ENCODE measurements at regions not wholly inside any gene's neighbourhood (a gene's known extent, or its start where the extent isn't known, plus 50 kb on each side); places are given as distances from the start of the nearest gene placed in this dataset.
"Not testable (repeated sequence)": the region's sequence is repeated elsewhere in the genome, so short reads cannot be mapped to it uniquely, and the experiment has no call there.

DNA sequence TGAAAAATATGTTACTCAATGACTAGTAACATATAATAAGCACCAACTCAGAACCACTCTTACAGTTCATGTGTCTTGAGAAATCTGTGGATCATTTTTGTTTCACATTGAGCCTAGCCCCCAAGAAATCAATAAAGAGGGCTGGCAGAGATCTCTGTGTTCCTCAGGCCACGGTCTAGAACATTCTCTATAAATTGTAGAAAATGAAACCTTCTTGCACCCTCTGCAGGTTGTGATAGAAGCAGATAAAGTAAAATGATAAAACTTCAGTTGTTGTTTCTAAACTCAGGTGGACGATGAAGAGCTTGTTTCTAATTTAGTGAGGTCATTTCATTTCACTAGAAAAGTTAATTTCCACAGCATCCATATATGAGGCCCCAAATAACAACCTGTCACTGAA lies 182.7 kb downstream of the KIT start:
- TF ChIP-seq, protein P1, sequence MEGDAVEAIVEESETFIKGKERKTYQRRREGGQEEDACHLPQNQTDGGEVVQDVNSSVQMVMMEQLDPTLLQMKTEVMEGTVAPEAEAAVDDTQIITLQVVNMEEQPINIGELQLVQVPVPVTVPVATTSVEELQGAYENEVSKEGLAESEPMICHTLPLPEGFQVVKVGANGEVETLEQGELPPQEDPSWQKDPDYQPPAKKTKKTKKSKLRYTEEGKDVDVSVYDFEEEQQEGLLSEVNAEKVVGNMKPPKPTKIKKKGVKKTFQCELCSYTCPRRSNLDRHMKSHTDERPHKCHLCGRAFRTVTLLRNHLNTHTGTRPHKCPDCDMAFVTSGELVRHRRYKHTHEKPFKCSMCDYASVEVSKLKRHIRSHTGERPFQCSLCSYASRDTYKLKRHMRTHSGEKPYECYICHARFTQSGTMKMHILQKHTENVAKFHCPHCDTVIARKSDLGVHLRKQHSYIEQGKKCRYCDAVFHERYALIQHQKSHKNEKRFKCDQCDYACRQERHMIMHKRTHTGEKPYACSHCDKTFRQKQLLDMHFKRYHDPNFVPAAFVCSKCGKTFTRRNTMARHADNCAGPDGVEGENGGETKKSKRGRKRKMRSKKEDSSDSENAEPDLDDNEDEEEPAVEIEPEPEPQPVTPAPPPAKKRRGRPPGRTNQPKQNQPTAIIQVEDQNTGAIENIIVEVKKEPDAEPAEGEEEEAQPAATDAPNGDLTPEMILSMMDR (IDR thresholded peaks at IDR 0.05; ENCODE audit: control insufficient read depth, extremely low read depth, insufficient read depth) = 0 out of 2 replicates have a peak, but pooled peaks have one; percentile 8
- no peak overlapping the region for H3K4me3 ChIP-seq (ENCODE audit: low read depth, low read length)
- no peak for DNase-seq (ENCODE audit: low read depth)

DNA sequence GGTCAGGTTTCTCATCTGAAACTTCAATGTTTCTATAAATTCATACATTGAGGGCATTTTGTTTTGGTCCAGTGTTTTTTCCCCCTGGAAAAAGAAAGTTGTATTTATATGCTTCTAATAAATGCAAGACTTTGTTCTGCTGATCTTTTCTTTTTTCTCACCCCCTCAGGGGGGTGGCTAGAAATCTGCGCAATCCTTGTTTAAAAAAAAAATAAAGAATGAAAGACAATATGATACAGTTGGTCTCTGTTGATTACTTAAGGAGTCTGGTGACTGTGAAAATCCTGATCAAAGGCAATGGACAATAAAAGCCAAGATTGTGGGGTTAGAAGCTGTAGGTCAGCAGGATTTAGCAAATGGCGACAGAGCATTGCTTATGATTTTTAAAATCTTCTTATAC lies 180.5 kb downstream of the KIT start:
- H3K4me3 ChIP-seq (ENCODE audit: low read depth, low read length) = no peak overlapping the region
- TF ChIP-seq, protein P1 (IDR thresholded peaks at IDR 0.05; ENCODE audit: control insufficient read depth, extremely low read depth, insufficient read depth) = no peak
- DNase-seq (ENCODE audit: low read depth) = no peak

DNA sequence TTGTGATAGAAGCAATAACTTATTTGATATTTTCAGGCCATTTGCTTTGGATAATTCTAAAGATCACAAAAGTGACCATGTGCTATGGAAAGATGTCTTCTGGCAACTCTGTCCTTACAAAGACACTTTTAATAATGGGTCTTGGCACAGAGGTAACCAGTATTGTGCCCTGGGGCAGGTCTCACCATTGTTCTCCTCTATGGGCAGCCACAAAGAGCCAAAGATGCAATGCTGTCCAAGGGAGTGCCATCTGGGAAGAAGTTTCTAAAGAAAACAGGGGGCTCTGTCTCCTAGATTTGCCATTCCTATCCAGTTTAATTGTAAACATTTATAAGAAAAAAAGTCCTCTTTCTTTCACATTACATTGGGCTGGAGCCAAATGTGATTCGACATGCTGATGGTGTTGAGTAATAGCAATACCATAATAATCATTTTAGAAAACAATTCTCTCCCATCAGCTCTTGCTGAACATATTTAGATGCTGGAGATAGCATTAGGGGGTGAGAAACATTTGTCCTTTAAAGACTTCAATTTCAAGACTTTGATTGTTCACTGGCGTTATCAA lies 179.9 kb downstream of the KIT start:
- no peak overlapping the region for H3K4me3 ChIP-seq (ENCODE audit: low read depth, low read length)
- TF ChIP-seq, protein P1 (IDR thresholded peaks at IDR 0.05; ENCODE audit: control insufficient read depth, extremely low read depth, insufficient read depth) = no peak
- no peak for DNase-seq (ENCODE audit: low read depth)

DNA sequence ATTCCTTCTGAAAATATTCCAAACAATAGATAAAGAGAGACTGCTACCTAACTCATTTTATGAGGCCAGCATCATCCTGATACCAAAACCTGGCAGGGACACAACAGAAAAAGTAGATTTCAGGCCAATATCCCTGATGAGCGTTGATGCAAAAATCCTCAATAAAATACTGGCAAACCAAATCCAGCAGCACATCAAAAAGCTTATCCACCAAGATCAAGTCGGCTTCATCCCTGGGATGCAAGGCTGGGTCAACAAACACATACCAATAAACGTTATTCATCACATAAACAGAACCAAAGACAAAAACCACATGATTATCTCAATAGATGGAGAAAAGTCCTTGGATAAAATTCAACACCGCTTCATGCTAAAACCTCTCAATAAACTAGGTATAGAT lies 170.6 kb downstream of the KIT start:
- DNase-seq (ENCODE audit: low read depth); H3K4me3 ChIP-seq (ENCODE audit: low read depth, low read length): not testable (repeated sequence)

DNA sequence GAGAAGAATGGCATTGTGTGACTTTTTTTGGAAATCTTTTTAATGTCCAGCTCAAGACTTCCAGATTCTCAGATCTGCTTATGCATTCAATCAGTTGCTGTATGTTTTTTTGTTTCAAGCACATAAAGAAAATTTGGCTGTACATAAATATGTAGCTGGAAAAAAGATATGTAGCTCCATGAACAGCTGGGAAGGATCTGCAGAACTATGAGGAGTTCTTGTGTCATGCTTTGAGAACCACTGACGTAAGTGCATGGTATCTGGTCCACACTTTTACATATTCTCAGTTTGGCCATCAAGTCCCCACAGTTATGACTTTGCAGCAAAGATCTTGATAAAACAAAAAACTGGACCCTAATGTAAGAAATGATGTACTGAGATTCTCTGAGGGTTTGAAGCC lies 165.9 kb downstream of the KIT start:
- no peak for DNase-seq (ENCODE audit: low read depth)
- TF ChIP-seq, protein P1 (IDR thresholded peaks at IDR 0.05; ENCODE audit: control insufficient read depth, extremely low read depth, insufficient read depth) = no peak
- no peak overlapping the region for H3K4me3 ChIP-seq (ENCODE audit: low read depth, low read length)

DNA sequence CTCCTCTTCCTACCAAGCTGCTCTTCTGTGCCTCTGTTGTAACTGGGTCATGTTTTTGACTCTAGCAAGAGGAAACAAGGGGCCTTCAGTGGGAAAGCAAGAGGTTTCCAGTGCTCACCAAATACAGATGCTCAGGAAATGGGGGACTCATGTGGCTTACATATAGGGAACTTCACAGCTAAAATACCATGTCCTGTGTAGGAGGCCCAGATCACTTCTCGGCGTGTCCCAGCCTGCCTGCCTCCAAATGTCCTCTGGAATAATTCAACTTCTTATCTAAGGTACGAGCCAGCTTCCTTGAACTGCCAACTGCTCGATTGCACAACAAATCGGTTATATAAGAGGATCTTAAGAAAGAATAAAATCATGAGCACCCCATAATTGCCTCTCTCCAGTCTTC lies 161.3 kb downstream of the KIT start:
- TF ChIP-seq, protein P1 (IDR thresholded peaks at IDR 0.05; ENCODE audit: control insufficient read depth, extremely low read depth, insufficient read depth) = no peak
- DNase-seq (ENCODE audit: low read depth) = no peak

DNA sequence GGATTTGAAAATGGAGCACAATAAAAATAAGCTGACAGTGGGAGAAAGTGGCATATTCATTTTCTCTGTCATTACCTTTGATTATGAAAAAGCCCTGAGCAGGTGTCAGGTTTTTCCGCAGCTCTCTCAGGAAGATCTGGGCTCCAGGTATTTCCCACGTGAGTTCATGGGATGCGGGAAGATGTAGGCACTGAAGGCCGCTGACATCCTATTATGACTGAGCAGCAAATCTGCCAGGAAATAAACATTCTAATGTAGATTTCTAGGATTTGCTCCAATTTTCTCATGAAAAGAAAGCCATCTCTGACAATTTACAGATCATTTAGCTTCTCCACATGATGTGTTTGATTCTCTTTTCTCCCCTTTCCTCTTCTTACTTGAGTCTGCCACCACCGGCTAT lies 160.7 kb downstream of the KIT start:
- no peak overlapping the region for H3K4me3 ChIP-seq (ENCODE audit: low read depth, low read length)
- no peak for DNase-seq (ENCODE audit: low read depth)
- TF ChIP-seq, protein P1 (IDR thresholded peaks at IDR 0.05; ENCODE audit: control insufficient read depth, extremely low read depth, insufficient read depth) = no peak

More for the DNA sequence above, 161.3 kb downstream of the KIT start:
- no peak overlapping the region for H3K4me3 ChIP-seq (ENCODE audit: low read depth, low read length)

Measured in LNCaP clone FGC (cell line).